HEK293 (cell line): ENCODE measurements at regions not wholly inside any gene's neighbourhood (a gene's known extent, or its start where the extent isn't known, plus 50 kb on each side); places are given as distances from the start of the nearest gene placed in this dataset.

ENCODE experiments used
- CTCF ChIA-PET: fragments of 350-600 bp; formaldehyde crosslinking; extraction: SDS; loops from one replicate; lab custom pipeline; 2021; ENCODE audit warnings: antibody characterized with exemption; lab: Yijun Ruan, JAX
- POLR2A ChIA-PET: fragments of 300-600 bp; formaldehyde crosslinking; extraction: SDS; loops from one replicate; lab custom pipeline; 2020; ENCODE audit warnings: antibody characterized with exemption, inconsistent platforms; lab: Yijun Ruan, JAX
- H3K27ac ChIP-seq: fragments of 200-500 bp; sonication (Bioruptor generic); 2 replicates; pipeline ENCODE4 v1.5.1; 2014; ENCODE audit warnings: low read depth, low read length, control low read depth, inconsistent platforms; ENCODE audit errors: extremely low read depth
- H3K36me3 ChIP-seq, 2 experiments: fragments of 200-500 bp in 1 of 2; sonication (Bioruptor generic) in 1 of 2; 1 replicate in 1 of 2; 2 replicates in 1 of 2; pipeline ENCODE4 v1.5.1; 2014 to 2017; ENCODE audit warnings: inconsistent platforms in 2 of 2, low read length in 2 of 2; ENCODE audit not compliant: control insufficient read depth in 2 of 2, insufficient read depth in 1 of 2
- H3K4me1 ChIP-seq: fragments of 200-500 bp; sonication (Bioruptor generic); 2 replicates; pipeline ENCODE4 v1.5.1; 2014; ENCODE audit warnings: mild to moderate bottlenecking, low read length, inconsistent platforms; ENCODE audit not compliant: control insufficient read depth, insufficient read depth
- H3K4me3 ChIP-seq: 2 replicates; pipeline ENCODE4 v1.5.1; 2011; ENCODE audit warnings: low read depth, mild to moderate bottlenecking, control low read depth, low read length, moderate library complexity
- H3K9me3 ChIP-seq: fragments of 200-500 bp; sonication (Bioruptor generic); 2 replicates; pipeline ENCODE4 v1.5.1; 2014; ENCODE audit warnings: low read depth, low read length, inconsistent platforms; ENCODE audit not compliant: control insufficient read depth, insufficient read depth
- BCL11A ChIP-seq: fragments of 450-650 bp; formaldehyde crosslinking; IDR thresholded peaks from 2 replicates; pipeline ENCODE4 v1.5.1; 2016; ENCODE audit warnings: low read depth, missing biosample characterization, missing genetic modification characterization
- BCL11B ChIP-seq: fragments of 450-650 bp; formaldehyde crosslinking; IDR thresholded peaks from 2 replicates; pipeline ENCODE4 v1.5.1; 2016; ENCODE audit warnings: low read depth, missing biosample characterization, missing genetic modification characterization
- EGR2 ChIP-seq: fragments of 450-650 bp; formaldehyde crosslinking; IDR thresholded peaks from 2 replicates; pipeline ENCODE4 v1.5.1; 2016; ENCODE audit warnings: low read depth, missing biosample characterization, missing genetic modification characterization
- REST ChIP-seq: fragments of 450-650 bp; formaldehyde crosslinking; IDR thresholded peaks from 2 replicates; pipeline ENCODE4 v1.5.1; 2016; ENCODE audit warnings: missing biosample characterization, missing genetic modification characterization
- ZBTB8A ChIP-seq: fragments of 450-650 bp; formaldehyde crosslinking; IDR thresholded peaks from 2 replicates; pipeline ENCODE4 v1.5.1; 2016; ENCODE audit warnings: missing biosample characterization, missing genetic modification characterization
- ZEB2 ChIP-seq: fragments of 450-650 bp; formaldehyde crosslinking; IDR thresholded peaks from 2 replicates; pipeline ENCODE4 v1.5.1; 2016; ENCODE audit warnings: missing biosample characterization, missing genetic modification characterization
- ZNF132 ChIP-seq: fragments of 450-650 bp; formaldehyde crosslinking; IDR thresholded peaks from 2 replicates; pipeline ENCODE4 v1.5.1; 2017; ENCODE audit warnings: missing biosample characterization, missing genetic modification characterization, borderline replicate concordance
- ZNF140 ChIP-seq: fragments of 450-650 bp; formaldehyde crosslinking; IDR thresholded peaks from 2 replicates; pipeline ENCODE4 v1.5.1; 2016; ENCODE audit warnings: missing biosample characterization, missing genetic modification characterization
- ZNF16 ChIP-seq: fragments of 450-650 bp; formaldehyde crosslinking; IDR thresholded peaks from 2 replicates; pipeline ENCODE4 v1.5.1; 2016; ENCODE audit warnings: low read depth, missing biosample characterization, missing genetic modification characterization
- ZNF175 ChIP-seq: fragments of 450-650 bp; formaldehyde crosslinking; IDR thresholded peaks from 2 replicates; pipeline ENCODE4 v1.5.1; 2016; ENCODE audit warnings: missing biosample characterization, missing genetic modification characterization
- ZNF202 ChIP-seq: fragments of 450-650 bp; formaldehyde crosslinking; IDR thresholded peaks from 2 replicates; pipeline ENCODE4 v1.5.1; 2016; ENCODE audit warnings: missing biosample characterization, missing genetic modification characterization, borderline replicate concordance
- ZNF555 ChIP-seq: fragments of 450-650 bp; formaldehyde crosslinking; conservative IDR thresholded peaks from 2 replicates; pipeline ENCODE4 v1.5.1; 2017; ENCODE audit warnings: missing biosample characterization, mild to moderate bottlenecking, missing genetic modification characterization, inconsistent platforms
- ZNF561 ChIP-seq: fragments of 450-650 bp; IDR thresholded peaks from 2 replicates; pipeline ENCODE4 v1.5.1; 2018; ENCODE audit warnings: missing biosample characterization, missing genetic modification characterization, borderline replicate concordance
- ZNF658 ChIP-seq: fragments of 450-650 bp; formaldehyde crosslinking; IDR thresholded peaks from 2 replicates; pipeline ENCODE4; 2016; ENCODE audit warnings: missing biosample characterization, missing genetic modification characterization
- ZNF677 ChIP-seq: fragments of 450-650 bp; IDR thresholded peaks from 2 replicates; pipeline ENCODE4 v1.5.0; 2018; ENCODE audit warnings: missing biosample characterization, mild to moderate bottlenecking, missing genetic modification characterization, moderate library complexity
- ZNF776 ChIP-seq: fragments of 450-650 bp; formaldehyde crosslinking; IDR thresholded peaks from 2 replicates; pipeline ENCODE4 v1.5.0; 2017; ENCODE audit warnings: missing biosample characterization, missing genetic modification characterization, borderline replicate concordance
- ZSCAN5A ChIP-seq: fragments of 450-650 bp; formaldehyde crosslinking; IDR thresholded peaks from 2 replicates; pipeline ENCODE4 v1.5.1; 2016; ENCODE audit warnings: missing biosample characterization, missing genetic modification characterization
- TF ChIP-seq, protein P1 (sequence below): fragments of 450-650 bp; formaldehyde crosslinking; IDR thresholded peaks from 2 replicates; pipeline ENCODE4 v1.5.1; 2016; ENCODE audit warnings: missing biosample characterization, missing genetic modification characterization
- TF ChIP-seq, protein P2 (sequence below): fragments of 450-650 bp; formaldehyde crosslinking; IDR thresholded peaks from 2 replicates; pipeline ENCODE4 v1.5.1; 2016; ENCODE audit warnings: missing biosample characterization, missing genetic modification characterization

GRCh38 chr20:48478806-48479585 lies 348.8 kb downstream of the PREX1 start:
- no peak overlapping the region for H3K4me3 ChIP-seq
- no peaks in the 10 kb centered on the region for H3K36me3 ChIP-seq
- H3K9me3 ChIP-seq: no peaks in the 10 kb centered on the region
- POLR2A ChIA-PET: no interaction called here
- CTCF ChIA-PET: interaction anchor here (0.5 to 2.0 kb wide), 3 partner anchors 142 to 754 kb away, joined by 3 to 8 read pairs (median 3); no protein-coding TSS in a partner anchor
- H3K4me1 ChIP-seq: 0 out of 2 replicates have a peak, but pooled peaks cover 2% of the 10 kb centered on the region
- no peak overlapping the region for H3K27ac ChIP-seq
- TF ChIP-seq ZSCAN5A (tag by site-specific recombination): no peak
- TF ChIP-seq, protein P1, sequence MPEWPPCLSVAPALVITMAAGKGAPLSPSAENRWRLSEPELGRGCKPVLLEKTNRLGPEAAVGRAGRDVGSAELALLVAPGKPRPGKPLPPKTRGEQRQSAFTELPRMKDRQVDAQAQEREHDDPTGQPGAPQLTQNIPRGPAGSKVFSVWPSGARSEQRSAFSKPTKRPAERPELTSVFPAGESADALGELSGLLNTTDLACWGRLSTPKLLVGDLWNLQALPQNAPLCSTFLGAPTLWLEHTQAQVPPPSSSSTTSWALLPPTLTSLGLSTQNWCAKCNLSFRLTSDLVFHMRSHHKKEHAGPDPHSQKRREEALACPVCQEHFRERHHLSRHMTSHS (tag by site-specific recombination): no peak
- TF ChIP-seq BCL11A: no peak
- TF ChIP-seq REST: no peak
- TF ChIP-seq ZNF140: no peak
- TF ChIP-seq ZNF16 (tag by site-specific recombination): no peak
- TF ChIP-seq ZNF555 (tag by site-specific recombination): no peak
- no peak for TF ChIP-seq ZNF561 (tag by site-specific recombination)
- TF ChIP-seq EGR2 (tag by site-specific recombination): no peak
- no peak for TF ChIP-seq ZNF776 (tag by site-specific recombination)
- TF ChIP-seq ZNF175 (tag by site-specific recombination): no peak
- TF ChIP-seq, all 188 proteins: peak for 0

GRCh38 chr20:48478370-48478769 lies 349.4 kb downstream of the PREX1 start:
- Histone ChIP-seq H3K27ac (no peak overlapping the region), H3K4me3 (no peak overlapping the region), H3K9me3 (no peaks in the 10 kb centered on the region), H3K4me1 (0 out of 2 replicates have a peak, but pooled peaks cover 2% of the 10 kb centered on the region), H3K36me3 (no peaks in the 10 kb centered on the region)
- ChIA-PET CTCF (interaction anchor here (0.6 to 2.0 kb wide), 2 partner anchors 142 to 753 kb away, joined by 3 to 8 read pairs; no protein-coding TSS in a partner anchor), POLR2A (no interaction called here)
- no peak for TF ChIP-seq ZBTB8A (tag by site-specific recombination)
- TF ChIP-seq, protein P2, sequence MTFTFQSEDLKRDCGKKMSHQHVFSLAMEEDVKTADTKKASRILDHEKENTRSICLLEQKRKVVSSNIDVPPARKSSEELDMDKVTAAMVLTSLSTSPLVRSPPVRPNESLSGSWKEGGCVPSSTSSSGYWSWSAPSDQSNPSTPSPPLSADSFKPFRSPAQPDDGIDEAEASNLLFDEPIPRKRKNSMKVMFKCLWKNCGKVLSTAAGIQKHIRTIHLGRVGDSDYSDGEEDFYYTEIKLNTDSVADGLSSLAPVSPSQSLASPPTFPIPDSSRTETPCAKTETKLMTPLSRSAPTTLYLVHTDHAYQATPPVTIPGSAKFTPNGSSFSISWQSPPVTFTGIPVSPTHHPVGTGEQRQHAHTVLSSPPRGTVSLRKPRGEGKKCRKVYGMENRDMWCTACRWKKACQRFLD (tag by site-specific recombination): no peak
- TF ChIP-seq ZEB2: no peak
- no peak for TF ChIP-seq ZNF658
- TF ChIP-seq BCL11B (tag by site-specific recombination): no peak
- TF ChIP-seq ZNF776 (tag by site-specific recombination): no peak
- no peak for TF ChIP-seq ZNF677 (tag by site-specific recombination)
- TF ChIP-seq ZNF202 (tag by site-specific recombination): no peak
- no peak for TF ChIP-seq ZNF132 (tag by site-specific recombination)
